LNCAP (cell line): ENCODE measurements at regions not wholly inside any gene's neighbourhood (a gene's known extent, or its start where the extent isn't known, plus 50 kb on each side); places are given as distances from the start of the nearest gene placed in this dataset.

Experiments
- CTCF ChIP-seq: fragments of 450-650 bp; IDR thresholded peaks from 2 replicates; pipeline ENCODE4 v1.5.1; 2017; ENCODE audit warnings: mild to moderate bottlenecking

- no peak for TF ChIP-seq CTCF
Observed at GRCh38 chr22:48900626-48901025, 927.0 kb downstream of the BRD1 start.

- no peak for TF ChIP-seq CTCF
Observed at GRCh38 chr22:48900327-48900597, 927.4 kb downstream of the BRD1 start.

GRCh38 chr22:48899523-48900326 is 927.9 kb downstream of the BRD1 start:
- TF ChIP-seq CTCF: no peak

- no peak for TF ChIP-seq CTCF
Observed at GRCh38 chr22:48898524-48899250, 929.0 kb downstream of the BRD1 start.

GRCh38 chr22:48897645-48898370 is 929.9 kb downstream of the BRD1 start:
- no peak for TF ChIP-seq CTCF

GRCh38 chr22:48896766-48897644 is 930.7 kb downstream of the BRD1 start:
- no peak for TF ChIP-seq CTCF
